ENCODE measurements at regions not wholly inside any gene's neighbourhood (a gene's known extent, or its start where the extent isn't known, plus 50 kb on each side); places are given as distances from the start of the nearest gene placed in this dataset.

DNA sequence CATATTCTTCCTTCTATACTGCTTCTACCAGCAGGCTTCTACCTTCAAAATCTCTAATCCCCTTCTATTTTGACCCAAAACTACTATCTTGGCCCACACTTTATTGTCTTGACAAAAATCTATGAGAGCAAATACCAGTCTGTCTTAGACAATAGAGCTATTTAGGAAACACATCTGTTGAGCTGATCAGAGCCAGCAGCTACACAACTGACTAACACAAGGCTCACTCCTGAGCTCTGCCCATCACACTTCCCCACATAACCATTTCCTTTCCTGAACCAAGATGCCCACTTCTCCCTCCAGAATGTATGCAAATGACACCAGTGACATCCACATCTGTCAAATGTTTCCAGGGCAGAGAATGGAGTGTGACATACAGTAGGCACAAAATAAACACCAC, 293.9 kb upstream of the HSFY2 start:
- TF ChIP-seq POLR2A (IDR thresholded peaks at IDR 0.05) (no peak), CTCF (IDR thresholded peaks at IDR 0.05) (no peak)
